AML-193 (cell line): ENCODE measurements at regions not wholly inside any gene's neighbourhood (a gene's known extent, or its start where the extent isn't known, plus 50 kb on each side); places are given as distances from the start of the nearest gene placed in this dataset.

Experiments used
- DNase-seq, 2 experiments: peaks; one replicate each; lab custom pipeline; 2025; lab: John Stamatoyannopoulos, UW

- DNase-seq = no peak
Measured at GRCh38 chr17:15042311-15042710, 222.8 kb downstream of the PMP22 start.

- no peak for DNase-seq
Measured at GRCh38 chr17:15039366-15039765, 225.8 kb downstream of the PMP22 start.

GRCh38 chr17:15038656-15039055 lies 226.5 kb downstream of the PMP22 start:
- DNase-seq = no peak

- DNase-seq = no peak
Measured at GRCh38 chr17:15036238-15036637, 228.9 kb downstream of the PMP22 start.

- no peak for DNase-seq
Measured at GRCh38 chr17:15031975-15032374, 233.2 kb downstream of the PMP22 start.

GRCh38 chr17:15029469-15029868 lies 235.7 kb downstream of the PMP22 start:
- no peak for DNase-seq

- DNase-seq = no peak
Measured at GRCh38 chr17:15027853-15028252, 237.3 kb downstream of the PMP22 start.

GRCh38 chr17:15026088-15026487 lies 239.0 kb downstream of the PMP22 start:
- DNase-seq = no peak

- no peak for DNase-seq
Measured at GRCh38 chr17:15023589-15024336, 241.4 kb downstream of the PMP22 start.

- DNase-seq = no peak
Measured at GRCh38 chr17:15019158-15019557, 246.0 kb downstream of the PMP22 start.

GRCh38 chr17:15012351-15012980 lies 252.7 kb downstream of the PMP22 start:
- DNase-seq = no peak

GRCh38 chr17:15009087-15009486 lies 256.0 kb downstream of the PMP22 start:
- no peak for DNase-seq

- no peak for DNase-seq
Measured at GRCh38 chr17:15007147-15007553, 258.0 kb downstream of the PMP22 start.

GRCh38 chr17:15006421-15007128 lies 258.6 kb downstream of the PMP22 start:
- no peak for DNase-seq

GRCh38 chr17:15000661-15001060 lies 264.5 kb downstream of the PMP22 start:
- no peak for DNase-seq

GRCh38 chr17:14997290-14997689 lies 267.8 kb downstream of the PMP22 start:
- DNase-seq = no peak

GRCh38 chr17:14986127-14986526 lies 279.0 kb downstream of the PMP22 start:
- no peak for DNase-seq

GRCh38 chr17:14972844-14973243 lies 292.3 kb downstream of the PMP22 start:
- no peak for DNase-seq

- no peak for DNase-seq
Measured at GRCh38 chr17:14971054-14971453, 294.1 kb downstream of the PMP22 start.

GRCh38 chr17:14959106-14959648 lies 305.9 kb downstream of the PMP22 start:
- no peak for DNase-seq

GRCh38 chr17:14953405-14953804 lies 311.7 kb downstream of the PMP22 start:
- DNase-seq = no peak

- DNase-seq = no peak
Measured at GRCh38 chr17:14950686-14951085, 314.4 kb downstream of the PMP22 start.

- DNase-seq = no peak
Measured at GRCh38 chr17:14950216-14950615, 314.9 kb downstream of the PMP22 start.
